Stomach (tissue), 4 donors: ENCODE measurements at regions not wholly inside any gene's neighbourhood (a gene's known extent, or its start where the extent isn't known, plus 50 kb on each side); places are given as distances from the start of the nearest gene placed in this dataset.

Experiments used
- CTCF ChIP-seq, 7 experiments: fragments of 450-650 bp in 4 of 7; fragments of 200-600 bp in 3 of 7; sonication (generic) in 3 of 7; IDR thresholded peaks; one replicate each; pipeline ENCODE4 v1.5.1; 2016 to 2019; ENCODE audit warnings: antibody characterized with exemption in 7 of 7, control low read depth in 2 of 7, mild to moderate bottlenecking in 1 of 7
- POLR2A ChIP-seq, 4 donors: fragments of 450-650 bp; IDR thresholded peaks; one replicate each; pipeline ENCODE4 v1.6.1; 2016; ENCODE audit warnings: antibody characterized with exemption in 4 of 4, control low read depth in 2 of 4, mild to moderate bottlenecking in 1 of 4, moderate library complexity in 1 of 4
- POLR2AphosphoS5 ChIP-seq, 3 donors: sonication (generic); formaldehyde crosslinking; IDR thresholded peaks; one replicate each; pipeline ENCODE4 v1.6.1; 2016; ENCODE audit warnings: antibody characterized with exemption in 3 of 3

- TF ChIP-seq POLR2AphosphoS5 (IDR thresholded peaks at IDR 0.05) (no peak), CTCF (IDR thresholded peaks at IDR 0.05) (no peak), POLR2A (IDR thresholded peaks at IDR 0.05) (no peak)
These were observed 213.4 kb downstream of the TSHZ3 start for GRCh38 chr19:31135841-31136240.
